ENCODE measurements at regions not wholly inside any gene's neighbourhood (a gene's known extent, or its start where the extent isn't known, plus 50 kb on each side); places are given as distances from the start of the nearest gene placed in this dataset.

DNA sequence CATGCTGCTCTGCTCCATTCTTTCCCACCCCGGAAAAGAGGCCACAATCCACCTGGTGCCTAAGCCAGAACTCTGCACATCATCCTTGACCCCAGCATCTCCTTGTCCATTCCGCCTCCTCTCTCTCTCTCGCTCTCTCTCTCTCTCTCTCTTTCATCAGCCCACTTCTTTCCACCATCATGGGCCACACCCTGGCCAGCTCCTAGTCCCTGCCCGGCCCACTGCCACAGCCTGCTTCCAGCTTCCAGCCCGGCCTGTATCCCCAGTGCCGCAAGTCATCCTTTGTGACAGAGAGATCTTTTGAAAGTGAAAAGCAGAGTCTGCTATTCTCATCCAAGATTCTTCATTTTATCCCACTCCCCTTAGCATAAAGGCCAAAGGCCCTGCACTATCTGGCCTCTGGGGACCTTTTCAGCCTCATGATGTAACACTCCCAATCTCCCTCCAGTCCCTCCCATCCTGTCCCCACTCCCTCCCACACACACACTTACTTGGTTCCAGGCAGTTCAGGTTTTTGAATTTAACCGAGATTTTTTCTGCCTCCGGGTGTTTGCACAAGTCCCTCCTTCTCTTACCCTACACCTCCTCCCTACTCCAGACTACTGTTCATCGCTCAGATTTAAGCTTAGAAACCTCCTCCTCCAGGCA lies 214.0 kb downstream of the EN1 start:
- TF ChIP-seq, protein P1, sequence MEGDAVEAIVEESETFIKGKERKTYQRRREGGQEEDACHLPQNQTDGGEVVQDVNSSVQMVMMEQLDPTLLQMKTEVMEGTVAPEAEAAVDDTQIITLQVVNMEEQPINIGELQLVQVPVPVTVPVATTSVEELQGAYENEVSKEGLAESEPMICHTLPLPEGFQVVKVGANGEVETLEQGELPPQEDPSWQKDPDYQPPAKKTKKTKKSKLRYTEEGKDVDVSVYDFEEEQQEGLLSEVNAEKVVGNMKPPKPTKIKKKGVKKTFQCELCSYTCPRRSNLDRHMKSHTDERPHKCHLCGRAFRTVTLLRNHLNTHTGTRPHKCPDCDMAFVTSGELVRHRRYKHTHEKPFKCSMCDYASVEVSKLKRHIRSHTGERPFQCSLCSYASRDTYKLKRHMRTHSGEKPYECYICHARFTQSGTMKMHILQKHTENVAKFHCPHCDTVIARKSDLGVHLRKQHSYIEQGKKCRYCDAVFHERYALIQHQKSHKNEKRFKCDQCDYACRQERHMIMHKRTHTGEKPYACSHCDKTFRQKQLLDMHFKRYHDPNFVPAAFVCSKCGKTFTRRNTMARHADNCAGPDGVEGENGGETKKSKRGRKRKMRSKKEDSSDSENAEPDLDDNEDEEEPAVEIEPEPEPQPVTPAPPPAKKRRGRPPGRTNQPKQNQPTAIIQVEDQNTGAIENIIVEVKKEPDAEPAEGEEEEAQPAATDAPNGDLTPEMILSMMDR (IDR thresholded peaks at IDR 0.05 in 4 of 5, conservative IDR thresholded peaks at IDR 0.05 in 1 of 5) = no peak
- TF ChIP-seq POLR2A (IDR thresholded peaks at IDR 0.05) = no peak
